ENCODE measurements at regions not wholly inside any gene's neighbourhood (a gene's known extent, or its start where the extent isn't known, plus 50 kb on each side); places are given as distances from the start of the nearest gene placed in this dataset.
A peak's percentile ranks its signal among the peaks of the same experiment; 100 is the strongest.

GRCh38 chr19:31402529-31403316 is 53.5 kb upstream of the TSHZ3 start:
- Histone ChIP-seq H3K9me3 (no peaks in the 10 kb centered on the region), H3K4me1 (no peaks in the 10 kb centered on the region), H3K27me3 (no peaks in the 10 kb centered on the region), H3K4me3 (no peak overlapping the region), H3K36me3 (no peaks in the 10 kb centered on the region), H3K27ac (no peak overlapping the region)
- intact Hi-C loops (cut with DNase I; ENCODE audit: low total_unique reads), result no loop called here
- in situ Hi-C loops (cut with MboI; ENCODE audit: low pct_ligation_motif_present in 1 of 4, low pct_unique_long_range_greater_than_20kb in 1 of 4, low sequenced_read_pairs in 3 of 4), result no loop called here
- TF ChIP-seq POLR2AphosphoS5 (IDR thresholded peaks at IDR 0.05) (no peak), POLR2A (IDR thresholded peaks at IDR 0.05) (no peak), CTCF (IDR thresholded peaks at IDR 0.05) (no peak), EP300 (IDR thresholded peaks at IDR 0.05; ENCODE audit: low read depth) (no peak)
- no peak for DNase-seq
- whole genome bisulfite sequencing, 2 donors (ENCODE audit: low coverage in 1 of 2), result 67 to 78% methylated on average over 7 of the region's 7 CpGs

GRCh38 chr19:31406106-31406505 is 56.9 kb upstream of the TSHZ3 start:
- Histone ChIP-seq H3K27me3 (no peaks in the 10 kb centered on the region), H3K36me3 (no peaks in the 10 kb centered on the region), H3K27ac (no peak overlapping the region), H3K4me1 (no peaks in the 10 kb centered on the region), H3K9me3 (no peaks in the 10 kb centered on the region), H3K4me3 (no peak overlapping the region)
- in situ Hi-C loops (cut with MboI; ENCODE audit: low pct_ligation_motif_present in 1 of 4, low pct_unique_long_range_greater_than_20kb in 1 of 4, low sequenced_read_pairs in 3 of 4) (no loop called here), intact Hi-C loops (cut with DNase I; ENCODE audit: low total_unique reads) (no loop called here)
- no peak for DNase-seq
- WGBS, 2 donors (ENCODE audit: low coverage in 1 of 2), result 87 to 91% methylated on average over 4 of the region's 4 CpGs
- TF ChIP-seq CTCF (IDR thresholded peaks at IDR 0.05) (no peak), POLR2A (IDR thresholded peaks at IDR 0.05) (no peak), POLR2AphosphoS5 (IDR thresholded peaks at IDR 0.05) (no peak), EP300 (IDR thresholded peaks at IDR 0.05; ENCODE audit: low read depth) (no peak)

- no peak for DNase-seq
- no peaks in the 10 kb centered on the region for H3K9me3 ChIP-seq
- intact Hi-C loops (cut with DNase I; ENCODE audit: low total_unique reads), result no loop called here
- WGBS, 2 donors (ENCODE audit: low coverage in 1 of 2), result 81 to 100% methylated on average over 2 to 3 of the region's 3 CpGs
- TF ChIP-seq CTCF (IDR thresholded peaks at IDR 0.05), result no peak
- TF ChIP-seq EP300 (IDR thresholded peaks at IDR 0.05; ENCODE audit: low read depth), result no peak
- no peak for TF ChIP-seq POLR2A (IDR thresholded peaks at IDR 0.05)
- TF ChIP-seq POLR2AphosphoS5 (IDR thresholded peaks at IDR 0.05), result no peak
- in situ Hi-C loops (cut with MboI; ENCODE audit: low pct_ligation_motif_present in 1 of 4, low pct_unique_long_range_greater_than_20kb in 1 of 4, low sequenced_read_pairs in 3 of 4), result no loop called here
- peak overlapping the region in 1 of 4 donors; percentile 28 for H3K27ac ChIP-seq
- no peaks in the 10 kb centered on the region for H3K4me1 ChIP-seq
- no peaks in the 10 kb centered on the region for H3K36me3 ChIP-seq
- H3K4me3 ChIP-seq, result no peak overlapping the region
- no peaks in the 10 kb centered on the region for H3K27me3 ChIP-seq
Observed at GRCh38 chr19:31408460-31409124, 59.4 kb upstream of the TSHZ3 start.

GRCh38 chr19:31413353-31413752 is 64.1 kb upstream of the TSHZ3 start:
- Histone ChIP-seq H3K4me1 (no peaks in the 10 kb centered on the region), H3K27ac (no peak overlapping the region), H3K9me3 (no peaks in the 10 kb centered on the region), H3K36me3 (no peaks in the 10 kb centered on the region), H3K27me3 (no peaks in the 10 kb centered on the region), H3K4me3 (no peak overlapping the region)
- WGBS, 2 donors (ENCODE audit: low coverage in 1 of 2), result 81 to 100% methylated on average over 1 to 8 of the region's 8 CpGs
- no peak for TF ChIP-seq POLR2A (IDR thresholded peaks at IDR 0.05)
- TF ChIP-seq POLR2AphosphoS5 (IDR thresholded peaks at IDR 0.05), result no peak
- no peak for TF ChIP-seq EP300 (IDR thresholded peaks at IDR 0.05; ENCODE audit: low read depth)
- no peak for TF ChIP-seq CTCF (IDR thresholded peaks at IDR 0.05)
- no peak for DNase-seq
- in situ Hi-C loops (cut with MboI; ENCODE audit: low pct_ligation_motif_present in 1 of 4, low pct_unique_long_range_greater_than_20kb in 1 of 4, low sequenced_read_pairs in 3 of 4), result no loop called here
- intact Hi-C loops (cut with DNase I; ENCODE audit: low total_unique reads), result no loop called here

Measured in transverse colon (tissue), 4 donors.